MM.1S (cell line): ENCODE measurements at regions not wholly inside any gene's neighbourhood (a gene's known extent, or its start where the extent isn't known, plus 50 kb on each side); places are given as distances from the start of the nearest gene placed in this dataset.

Experiments used
- DNase-seq: peaks from one replicate; pipeline ENCODE4 v3.0.0-alpha.2; 2015
- H2AFZ ChIP-seq: fragments of 300-600 bp; sonication (generic); 2 replicates; pipeline ENCODE4 v1.6.0; 2016; ENCODE audit warnings: antibody characterized with exemption, low read length
- H3F3A ChIP-seq: fragments of 300-600 bp; sonication (generic); 2 replicates; pipeline ENCODE4 v1.6.1; 2016; ENCODE audit warnings: mild to moderate bottlenecking, antibody characterized with exemption, low read length, moderate library complexity, mixed read lengths; ENCODE audit not compliant: insufficient read depth
- H3K27ac ChIP-seq: fragments of 300-600 bp; sonication (generic); 2 replicates; pipeline ENCODE4 v1.5.1; 2016; ENCODE audit warnings: mild to moderate bottlenecking, low read length
- H3K27me3 ChIP-seq: fragments of 300-600 bp; sonication (generic); replicated peaks from 2 replicates; pipeline ENCODE4 v1.6.0; 2016; ENCODE audit warnings: low read length; ENCODE audit not compliant: insufficient read depth
- H3K36me3 ChIP-seq: fragments of 300-600 bp; sonication (generic); replicated peaks from 2 replicates; pipeline ENCODE4 v1.6.1; 2016; ENCODE audit warnings: mild to moderate bottlenecking, low read length, mixed read lengths; ENCODE audit not compliant: insufficient read depth
- H3K4me1 ChIP-seq: fragments of 300-600 bp; sonication (generic); 2 replicates; pipeline ENCODE4 v1.6.1; 2016; ENCODE audit warnings: low read length, mixed read lengths
- H3K4me2 ChIP-seq: fragments of 300-600 bp; sonication (generic); 2 replicates; pipeline ENCODE4 v1.6.0; 2016; ENCODE audit warnings: low read depth, low read length
- H3K4me3 ChIP-seq: fragments of 300-600 bp; sonication (generic); 2 replicates; pipeline ENCODE4 v1.5.1; 2016; ENCODE audit warnings: low read length, mixed read lengths
- H3K79me2 ChIP-seq: fragments of 300-600 bp; sonication (generic); 2 replicates; pipeline ENCODE4 v1.6.1; 2016; ENCODE audit warnings: mixed run types, low read length, mixed read lengths
- H3K9ac ChIP-seq: fragments of 300-600 bp; sonication (generic); 2 replicates; pipeline ENCODE4 v1.6.1; 2016; ENCODE audit warnings: low read length, mixed read lengths
- H3K9me2 ChIP-seq: fragments of 300-600 bp; sonication (generic); replicated peaks from 2 replicates; pipeline ENCODE4 v1.6.1; 2016; ENCODE audit warnings: mild to moderate bottlenecking, low read length, mixed read lengths; ENCODE audit not compliant: insufficient read depth
- H3K9me3 ChIP-seq: fragments of 300-600 bp; sonication (generic); replicated peaks from 2 replicates; pipeline ENCODE4 v1.6.1; 2016; ENCODE audit warnings: mild to moderate bottlenecking, low read length, mixed read lengths; ENCODE audit not compliant: insufficient read depth
- H4K20me1 ChIP-seq: fragments of 300-600 bp; sonication (generic); 2 replicates; pipeline ENCODE4 v1.6.1; 2016; ENCODE audit warnings: mild to moderate bottlenecking, low read length, moderate library complexity, mixed read lengths; ENCODE audit not compliant: insufficient read depth
- EZH2 ChIP-seq: fragments of 300-600 bp; sonication (generic); optimal IDR thresholded peaks from 2 replicates; pipeline ENCODE3; 2017; ENCODE audit warnings: low read depth, mild to moderate bottlenecking, antibody characterized with exemption, low read length, mixed read lengths
- EZH2phosphoT487 ChIP-seq: fragments of 300-600 bp; sonication (generic); IDR thresholded peaks from 2 replicates; pipeline ENCODE4 v1.6.1; 2018; ENCODE audit warnings: antibody characterized with exemption, low read length
- TF ChIP-seq, protein P1 (sequence below): fragments of 300-600 bp; sonication (generic); IDR thresholded peaks from 2 replicates; pipeline ENCODE4 v1.5.1; 2016; ENCODE audit warnings: antibody characterized with exemption, low read length, mixed read lengths

DNA sequence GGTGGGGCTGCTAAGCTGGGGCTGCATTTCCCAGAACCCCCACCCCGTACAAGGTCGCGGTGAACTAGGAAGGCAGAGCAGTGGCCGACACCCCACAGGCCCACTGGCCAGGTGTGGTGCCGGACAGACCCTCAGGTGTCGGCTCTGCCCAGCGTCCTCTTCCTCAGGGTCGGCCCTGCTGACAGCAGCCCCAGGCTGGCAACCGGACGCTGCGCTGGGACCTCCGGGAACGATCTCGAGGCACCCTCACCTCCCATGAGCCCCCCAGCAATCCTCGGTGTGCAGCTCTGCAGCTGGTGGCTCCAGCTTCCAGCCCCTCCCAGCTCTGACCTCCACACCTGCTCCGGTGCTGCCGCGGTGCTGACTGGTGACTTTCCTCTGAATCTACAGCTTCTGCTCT is 142.9 kb upstream of the SPACA7 start:
- H3K9me3 ChIP-seq: no peaks in the 10 kb centered on the region
- DNase-seq: no peak

DNA sequence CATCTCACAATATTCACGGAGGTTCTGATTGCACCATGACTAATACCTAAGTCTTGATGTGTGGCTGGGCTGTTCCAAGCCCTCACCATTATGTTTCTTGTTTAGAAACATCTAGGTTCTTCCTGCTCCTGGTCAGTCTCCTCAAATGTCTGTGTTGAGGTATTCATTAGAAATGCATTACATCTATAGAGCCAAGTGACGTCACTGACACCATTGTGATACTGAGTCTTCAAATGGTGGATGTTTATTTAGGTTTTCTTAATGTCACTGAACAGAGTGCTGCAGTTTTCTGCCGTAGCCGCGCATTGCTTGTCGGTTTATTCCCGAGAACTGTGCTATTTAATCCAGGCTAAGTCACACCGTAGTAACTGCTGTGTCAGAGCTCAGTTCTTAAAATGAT is 142.4 kb upstream of the SPACA7 start:
- H3K9me3 ChIP-seq: no peaks in the 10 kb centered on the region
- no peak overlapping the region for H3K27ac ChIP-seq
- no peak overlapping the region for H3K9ac ChIP-seq
- no peak overlapping the region for H3K4me3 ChIP-seq
- H4K20me1 ChIP-seq: no peaks in the 10 kb centered on the region
- no peaks in the 10 kb centered on the region for H3F3A ChIP-seq
- no peak for TF ChIP-seq EZH2
- TF ChIP-seq, protein P1, sequence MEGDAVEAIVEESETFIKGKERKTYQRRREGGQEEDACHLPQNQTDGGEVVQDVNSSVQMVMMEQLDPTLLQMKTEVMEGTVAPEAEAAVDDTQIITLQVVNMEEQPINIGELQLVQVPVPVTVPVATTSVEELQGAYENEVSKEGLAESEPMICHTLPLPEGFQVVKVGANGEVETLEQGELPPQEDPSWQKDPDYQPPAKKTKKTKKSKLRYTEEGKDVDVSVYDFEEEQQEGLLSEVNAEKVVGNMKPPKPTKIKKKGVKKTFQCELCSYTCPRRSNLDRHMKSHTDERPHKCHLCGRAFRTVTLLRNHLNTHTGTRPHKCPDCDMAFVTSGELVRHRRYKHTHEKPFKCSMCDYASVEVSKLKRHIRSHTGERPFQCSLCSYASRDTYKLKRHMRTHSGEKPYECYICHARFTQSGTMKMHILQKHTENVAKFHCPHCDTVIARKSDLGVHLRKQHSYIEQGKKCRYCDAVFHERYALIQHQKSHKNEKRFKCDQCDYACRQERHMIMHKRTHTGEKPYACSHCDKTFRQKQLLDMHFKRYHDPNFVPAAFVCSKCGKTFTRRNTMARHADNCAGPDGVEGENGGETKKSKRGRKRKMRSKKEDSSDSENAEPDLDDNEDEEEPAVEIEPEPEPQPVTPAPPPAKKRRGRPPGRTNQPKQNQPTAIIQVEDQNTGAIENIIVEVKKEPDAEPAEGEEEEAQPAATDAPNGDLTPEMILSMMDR: no peak
- TF ChIP-seq EZH2phosphoT487: no peak
- H3K36me3 ChIP-seq: no peaks in the 10 kb centered on the region
- no peaks in the 10 kb centered on the region for H3K4me1 ChIP-seq
- H3K9me2 ChIP-seq: no peaks in the 10 kb centered on the region
- no peaks in the 10 kb centered on the region for H3K79me2 ChIP-seq
- peaks cover 48% of the 10 kb centered on the region for H3K27me3 ChIP-seq
- H3K4me2 ChIP-seq: no peak overlapping the region
- H2AFZ ChIP-seq: no peak overlapping the region
- DNase-seq: no peak

More for the DNA sequence above, 142.9 kb upstream of the SPACA7 start:
- TF ChIP-seq, protein P1: no peak
- TF ChIP-seq EZH2: no peak
- no peak for TF ChIP-seq EZH2phosphoT487
- H3K9me2 ChIP-seq: no peaks in the 10 kb centered on the region
- no peaks in the 10 kb centered on the region for H3F3A ChIP-seq
- no peak overlapping the region for H2AFZ ChIP-seq
- H3K9ac ChIP-seq: no peak overlapping the region
- H4K20me1 ChIP-seq: no peaks in the 10 kb centered on the region
- H3K4me3 ChIP-seq: no peak overlapping the region
- H3K27ac ChIP-seq: no peak overlapping the region
- H3K4me1 ChIP-seq: no peaks in the 10 kb centered on the region
- H3K36me3 ChIP-seq: no peaks in the 10 kb centered on the region
- peaks cover 51% of the 10 kb centered on the region for H3K27me3 ChIP-seq
- no peaks in the 10 kb centered on the region for H3K79me2 ChIP-seq
- H3K4me2 ChIP-seq: no peak overlapping the region

DNA sequence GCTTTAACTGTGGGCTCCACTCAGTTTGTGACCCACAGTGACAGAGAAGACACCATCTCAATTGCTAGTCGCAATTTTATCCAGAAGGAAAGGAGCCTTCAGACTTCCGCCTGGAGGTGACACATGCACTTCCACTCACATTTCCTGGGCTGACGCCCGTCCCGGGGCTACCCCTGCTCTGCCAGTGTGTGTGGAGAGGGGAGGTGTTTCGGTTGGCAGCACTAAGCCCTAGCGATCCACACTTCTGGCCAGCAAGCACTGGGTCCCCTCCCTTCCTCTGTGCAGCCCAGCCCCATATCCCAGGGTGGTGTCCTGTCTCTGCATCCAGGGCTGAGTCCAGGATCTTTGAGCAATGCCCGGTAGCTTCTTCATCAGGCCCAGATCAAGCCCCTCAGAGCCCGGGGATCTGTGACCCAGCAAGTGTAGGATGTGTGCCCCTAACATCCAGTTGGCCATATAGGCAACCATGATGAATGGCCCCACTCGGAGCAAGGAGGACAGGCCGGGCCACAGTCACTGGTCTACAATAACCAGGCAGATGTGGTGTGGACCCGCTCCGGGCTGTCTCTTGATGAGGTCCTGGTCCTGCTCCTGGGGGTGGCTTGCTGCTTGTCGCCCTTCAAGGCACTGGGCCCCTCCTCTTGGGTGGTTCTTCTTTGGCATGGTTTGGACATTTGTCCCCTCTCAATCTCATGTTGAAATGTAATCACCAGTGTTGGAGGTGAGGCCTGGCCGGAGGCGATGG is 141.9 kb upstream of the SPACA7 start:
- no peak overlapping the region for H2AFZ ChIP-seq
- peaks cover 43% of the 10 kb centered on the region for H3K27me3 ChIP-seq
- H3F3A ChIP-seq: no peaks in the 10 kb centered on the region
- no peaks in the 10 kb centered on the region for H3K79me2 ChIP-seq
- no peak overlapping the region for H3K27ac ChIP-seq
- no peak overlapping the region for H3K4me3 ChIP-seq
- no peak overlapping the region for H3K4me2 ChIP-seq
- TF ChIP-seq, protein P1: no peak
- H3K9me3 ChIP-seq: no peaks in the 10 kb centered on the region
- no peaks in the 10 kb centered on the region for H3K9me2 ChIP-seq
- no peaks in the 10 kb centered on the region for H3K4me1 ChIP-seq
- H3K9ac ChIP-seq: no peak overlapping the region
- no peaks in the 10 kb centered on the region for H3K36me3 ChIP-seq
- no peaks in the 10 kb centered on the region for H4K20me1 ChIP-seq
- DNase-seq: no peak
